Posterior vena cava (tissue), 2 donors: ENCODE measurements at regions not wholly inside any gene's neighbourhood (a gene's known extent, or its start where the extent isn't known, plus 50 kb on each side); places are given as distances from the start of the nearest gene placed in this dataset.
"Not testable (repeated sequence)": the region's sequence is repeated elsewhere in the genome, so short reads cannot be mapped to it uniquely, and the experiment has no call there.

Source experiments
- DNase-seq: peaks from one replicate; pipeline ENCODE4 v3.0.0-alpha.2; 2020; ENCODE audit warnings: low spot score
- intact Hi-C, 2 donors: fragments of 100-400 bp; cut with DNase I; formaldehyde crosslinking; loops; one replicate each; pipeline versions ENCODE4 v1.14.1 to v1.14.2; 2022 to 2023
- donor health status: DM: yes; HTN: yes; CAD: no.
- donor health status: DM: yes; HTN: yes; CAD: no.

GRCh38 chr1:19591482-19592091 lies 52.5 kb upstream of the NBL1 start:
- intact Hi-C loops: no loop called here
- DNase-seq: no peak

- no peak for DNase-seq
- intact Hi-C loops: no loop called here
Measured at GRCh38 chr1:19585507-19585906, 58.6 kb upstream of the NBL1 start.

DNA sequence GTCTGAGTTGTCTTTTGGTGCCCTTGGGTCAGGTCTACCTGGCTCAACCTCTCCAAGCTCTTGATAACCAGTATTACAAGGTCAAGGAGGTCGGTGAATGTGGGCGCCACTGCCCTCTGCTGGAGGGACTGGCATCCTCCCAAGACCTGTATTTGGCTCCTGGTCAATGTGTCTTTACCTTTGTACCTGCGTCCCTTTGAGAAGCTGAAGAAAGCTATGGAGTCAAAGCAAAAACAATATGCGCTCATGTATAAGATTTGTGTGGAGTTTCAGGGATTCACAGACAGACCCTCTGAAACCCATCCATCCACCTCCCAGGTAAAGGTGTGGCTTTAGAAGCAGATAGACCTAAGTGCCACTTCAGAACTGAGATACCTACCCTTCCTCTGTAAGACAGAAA lies 61.8 kb upstream of the NBL1 start:
- intact Hi-C loops: no loop called here
- no peak for DNase-seq

GRCh38 chr1:19581381-19581780 lies 62.7 kb upstream of the NBL1 start:
- intact Hi-C loops: no loop called here
- no peak for DNase-seq

DNA sequence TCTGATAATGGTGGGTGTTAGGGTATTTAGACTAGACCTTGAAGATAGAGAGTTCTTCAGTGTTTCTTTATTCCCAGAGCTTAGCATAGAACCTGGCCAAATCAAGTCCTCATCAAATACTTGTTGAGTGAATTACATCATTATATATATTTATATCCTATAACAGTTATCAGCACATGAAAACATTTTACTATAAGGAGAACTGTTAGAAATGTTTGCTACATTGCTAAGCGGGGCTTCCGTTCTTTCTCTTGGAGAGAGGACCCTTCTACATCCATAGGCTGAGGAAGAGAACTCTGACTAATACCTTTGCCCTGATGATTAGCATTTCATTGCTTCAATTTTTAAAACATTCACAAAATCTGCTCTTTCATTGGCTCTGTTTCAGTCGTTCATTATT lies 66.5 kb upstream of the NBL1 start:
- no peak for DNase-seq

GRCh38 chr1:19577036-19577435 lies 67.1 kb upstream of the NBL1 start:
- DNase-seq: no peak
- intact Hi-C loops: no loop called here

More for the DNA sequence above, 66.5 kb upstream of the NBL1 start:
- intact Hi-C loops: no loop called here

DNA sequence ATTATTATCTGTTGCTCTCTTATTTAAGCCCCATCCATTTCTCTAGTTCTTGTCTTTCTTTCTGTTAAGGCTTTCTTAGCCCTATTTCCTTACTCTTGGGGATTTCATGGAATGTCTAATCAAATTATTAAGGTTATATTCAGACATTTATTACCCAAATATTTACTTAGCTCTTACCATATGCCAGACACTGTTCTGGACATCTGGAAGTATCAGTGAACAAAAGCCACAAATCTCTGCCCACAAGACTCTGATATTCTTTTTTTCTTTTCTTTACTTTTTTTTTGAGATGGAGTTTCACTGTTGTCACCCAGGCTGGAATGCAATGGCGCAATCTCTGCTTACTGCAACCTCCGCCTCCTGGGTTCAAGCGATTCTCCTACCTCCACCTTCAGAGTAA lies 74.3 kb upstream of the NBL1 start:
- intact Hi-C loops: loop anchor here in 1 of 2 donors (2.0 kb wide), 1 partner anchor 27 kb away; a partner anchor contains a TSS
- DNase-seq: no peak

GRCh38 chr1:19567041-19567440 lies 77.1 kb upstream of the NBL1 start:
- intact Hi-C loops: no loop called here
- no peak for DNase-seq

DNA sequence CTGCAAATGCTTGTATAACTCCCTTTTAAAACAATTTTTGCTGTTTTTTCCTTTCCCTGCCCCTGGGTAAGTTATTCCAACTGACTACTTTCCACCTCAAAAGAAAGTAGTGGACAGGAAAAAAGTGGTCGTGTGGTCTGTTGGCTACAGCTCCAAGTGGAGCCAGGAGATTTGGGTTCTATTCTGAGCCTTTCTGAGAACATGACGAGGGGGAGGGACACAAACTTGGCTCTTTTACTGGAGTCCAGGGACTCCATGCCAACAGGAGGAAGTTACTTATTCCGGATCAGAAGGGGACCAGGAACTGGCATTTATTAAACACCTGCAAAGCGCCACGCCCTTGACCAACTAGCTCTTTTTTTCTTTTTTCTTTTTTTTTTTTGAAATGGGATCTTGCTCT lies 79.0 kb upstream of the CAPZB start:
- intact Hi-C loops: no loop called here
- DNase-seq: no peak

- peak; percentile 87 for DNase-seq
- intact Hi-C loops: no loop called here
Measured at GRCh38 chr1:19563324-19564097, 78.2 kb upstream of the CAPZB start.

DNA sequence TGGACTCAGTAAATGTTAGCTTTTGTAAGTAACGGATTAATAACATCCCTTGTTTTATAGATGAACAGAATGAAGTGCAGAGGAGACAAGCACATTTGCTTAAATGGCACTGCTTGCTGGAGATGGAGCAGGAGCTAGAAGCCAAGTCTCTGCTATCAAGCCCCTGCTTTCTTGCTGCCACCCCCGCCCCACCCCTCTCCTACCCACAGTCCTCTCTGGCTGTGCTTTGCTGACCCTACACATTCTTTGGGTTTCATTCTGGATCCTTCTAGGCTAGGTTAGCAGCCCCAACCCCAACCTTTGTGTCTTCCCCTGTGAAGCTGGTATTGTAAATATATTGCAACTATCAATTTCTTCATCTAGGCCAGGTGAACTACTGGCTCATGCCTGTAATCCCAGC lies 77.5 kb upstream of the CAPZB start:
- no peak for DNase-seq
- intact Hi-C loops: no loop called here

- intact Hi-C loops: no loop called here
- no peak for DNase-seq
Measured at GRCh38 chr1:19560480-19560879, 75.1 kb upstream of the CAPZB start.

DNA sequence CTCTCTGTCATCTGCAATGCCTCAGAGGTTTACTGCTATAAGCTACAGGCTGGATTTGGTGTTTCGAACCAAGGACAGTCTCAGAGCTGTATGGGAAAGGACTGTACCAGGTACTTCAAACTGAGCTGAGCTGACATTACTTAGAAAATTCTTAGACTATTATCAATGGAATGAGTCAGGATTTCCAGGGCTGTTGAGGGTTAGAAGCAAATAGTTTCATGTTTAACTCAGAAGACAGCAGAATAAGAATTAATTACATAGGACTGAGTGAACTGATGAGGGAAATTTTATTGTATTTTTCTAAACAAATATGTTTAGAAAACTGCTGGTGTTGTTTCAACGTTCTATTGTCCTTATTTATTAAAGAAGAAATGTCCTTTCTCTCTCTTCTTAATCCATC lies 74.3 kb upstream of the CAPZB start:
- DNase-seq: no peak
- intact Hi-C loops: no loop called here

GRCh38 chr1:19557609-19558051 lies 72.3 kb upstream of the CAPZB start:
- no peak for DNase-seq
- intact Hi-C loops: no loop called here

GRCh38 chr1:19554090-19554489 lies 68.8 kb upstream of the CAPZB start:
- no peak for DNase-seq
- intact Hi-C loops: no loop called here

- no peak for DNase-seq
- intact Hi-C loops: no loop called here
Measured at GRCh38 chr1:19552291-19553010, 67.1 kb upstream of the CAPZB start.

DNA sequence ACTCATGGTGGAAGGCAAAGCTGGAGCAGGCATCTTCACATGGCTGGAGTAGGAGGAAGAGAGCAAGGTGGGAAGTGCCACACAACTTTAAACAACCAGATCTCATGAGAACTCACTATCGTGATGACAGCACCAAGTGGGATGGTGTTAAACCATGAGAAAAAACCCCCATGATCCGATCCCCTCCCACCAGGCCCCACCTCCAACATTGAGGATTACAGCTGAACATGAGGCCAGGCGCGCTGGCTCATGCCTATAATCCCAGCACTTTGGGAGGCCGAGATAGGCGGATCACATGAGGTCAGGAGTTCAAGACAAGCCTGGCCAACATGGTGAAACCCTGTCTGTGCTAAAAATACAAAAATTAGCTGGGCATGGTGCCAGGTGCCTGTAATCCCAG lies 66.5 kb upstream of the CAPZB start:
- DNase-seq, intact Hi-C loops: not testable (repeated sequence)

DNA sequence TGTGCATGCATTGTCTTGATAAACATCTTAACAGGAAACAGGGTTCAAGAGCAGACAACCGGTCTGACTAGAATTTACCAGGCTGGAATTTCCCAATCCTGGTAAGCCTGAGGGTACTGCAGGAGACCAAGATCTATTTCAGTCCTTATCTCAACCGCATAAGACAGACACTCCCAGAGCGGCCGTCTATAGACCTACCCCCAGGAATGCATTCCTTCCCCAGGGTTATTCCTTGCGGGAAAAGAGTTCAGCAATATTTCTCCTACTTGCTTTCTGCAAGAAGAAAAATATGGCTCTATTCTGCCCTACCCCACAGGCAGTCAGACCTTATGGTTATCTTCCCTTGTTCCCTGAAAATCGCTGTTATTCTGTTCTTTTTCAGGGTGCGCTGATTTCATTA lies 65.1 kb upstream of the CAPZB start:
- intact Hi-C loops, DNase-seq: not testable (repeated sequence)

- no peak for DNase-seq
- intact Hi-C loops: no loop called here
Measured at GRCh38 chr1:19547814-19548213, 62.5 kb upstream of the CAPZB start.

DNA sequence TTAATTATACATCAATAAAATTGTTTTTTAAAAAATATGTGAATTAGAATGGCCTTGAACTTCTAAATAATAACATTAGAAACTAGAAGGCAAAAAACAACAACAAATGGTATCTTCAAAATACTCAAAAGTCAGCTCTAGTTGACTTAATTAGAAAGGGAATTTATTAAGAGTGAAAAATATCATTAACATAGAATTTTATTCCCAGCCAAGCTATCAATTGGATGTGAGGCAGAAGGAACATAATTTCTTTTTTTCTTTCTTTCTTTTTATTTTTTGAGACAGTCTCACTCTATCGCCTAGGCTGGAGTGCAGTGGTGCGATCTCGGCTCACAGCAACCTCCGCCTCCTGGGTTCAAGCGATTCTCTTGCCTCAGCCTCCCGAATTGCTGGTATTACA lies 51.2 kb upstream of the CAPZB start:
- intact Hi-C loops: no loop called here
- DNase-seq: no peak

DNA sequence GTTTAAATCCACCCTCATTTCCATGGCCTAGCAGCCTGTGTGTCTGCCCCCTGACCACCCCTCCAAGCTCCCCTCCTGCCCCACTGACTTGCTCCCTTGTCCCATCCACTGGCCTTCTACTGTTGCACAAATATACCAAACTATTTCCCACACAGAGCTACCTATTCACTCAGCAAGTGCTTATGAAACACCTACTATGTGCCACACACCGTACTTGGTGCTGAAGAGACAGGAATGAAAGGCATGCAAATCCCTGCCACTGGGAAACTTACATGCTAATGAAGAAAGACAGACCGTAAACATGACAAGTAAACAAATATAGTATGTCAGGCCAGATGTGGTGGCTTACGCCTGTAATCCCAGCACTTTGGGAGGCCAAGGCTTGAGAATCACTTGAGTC lies 49.9 kb upstream of the CAPZB start:
- intact Hi-C loops: no loop called here
- no peak for DNase-seq
